GM23248 (cell line): ENCODE measurements at regions not wholly inside any gene's neighbourhood (a gene's known extent, or its start where the extent isn't known, plus 50 kb on each side); places are given as distances from the start of the nearest gene placed in this dataset.

Experiments
- EZH2 ChIP-seq: fragments of 200-600 bp; sonication (generic); IDR thresholded peaks from 2 replicates; pipeline ENCODE4 v1.6.1; 2018; ENCODE audit warnings: antibody characterized with exemption, mild to moderate bottlenecking; ENCODE audit not compliant: insufficient read depth, poor library complexity, severe bottlenecking
- EZH2phosphoT487 ChIP-seq: fragments of 200-600 bp; sonication (generic); IDR thresholded peaks from 2 replicates; pipeline ENCODE4 v1.6.1; 2018; ENCODE audit warnings: antibody characterized with exemption, moderate library complexity, mild to moderate bottlenecking, low read depth; ENCODE audit not compliant: insufficient read depth

DNA sequence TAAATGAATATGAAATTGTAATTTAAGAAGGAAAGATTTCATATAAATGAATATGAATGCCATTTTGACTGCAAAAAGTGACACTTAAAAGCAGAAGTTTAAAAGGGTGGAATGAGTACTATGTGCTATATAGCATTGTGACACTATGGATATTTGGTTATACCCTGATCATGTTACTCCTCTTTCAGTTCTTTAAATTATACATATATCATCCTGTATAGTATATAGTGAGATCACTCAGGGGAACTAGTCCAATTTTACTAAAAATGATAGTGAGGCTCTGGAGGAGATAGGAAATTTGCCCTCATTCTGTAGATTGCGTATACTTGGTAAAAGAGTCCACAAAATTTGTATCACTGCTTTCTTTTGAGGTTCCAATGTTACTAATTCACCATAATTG is 155.7 kb upstream of the BTG1 start:
- TF ChIP-seq EZH2 (no peak), EZH2phosphoT487 (no peak)
